ENCODE measurements at regions not wholly inside any gene's neighbourhood (a gene's known extent, or its start where the extent isn't known, plus 50 kb on each side); places are given as distances from the start of the nearest gene placed in this dataset.

DNA sequence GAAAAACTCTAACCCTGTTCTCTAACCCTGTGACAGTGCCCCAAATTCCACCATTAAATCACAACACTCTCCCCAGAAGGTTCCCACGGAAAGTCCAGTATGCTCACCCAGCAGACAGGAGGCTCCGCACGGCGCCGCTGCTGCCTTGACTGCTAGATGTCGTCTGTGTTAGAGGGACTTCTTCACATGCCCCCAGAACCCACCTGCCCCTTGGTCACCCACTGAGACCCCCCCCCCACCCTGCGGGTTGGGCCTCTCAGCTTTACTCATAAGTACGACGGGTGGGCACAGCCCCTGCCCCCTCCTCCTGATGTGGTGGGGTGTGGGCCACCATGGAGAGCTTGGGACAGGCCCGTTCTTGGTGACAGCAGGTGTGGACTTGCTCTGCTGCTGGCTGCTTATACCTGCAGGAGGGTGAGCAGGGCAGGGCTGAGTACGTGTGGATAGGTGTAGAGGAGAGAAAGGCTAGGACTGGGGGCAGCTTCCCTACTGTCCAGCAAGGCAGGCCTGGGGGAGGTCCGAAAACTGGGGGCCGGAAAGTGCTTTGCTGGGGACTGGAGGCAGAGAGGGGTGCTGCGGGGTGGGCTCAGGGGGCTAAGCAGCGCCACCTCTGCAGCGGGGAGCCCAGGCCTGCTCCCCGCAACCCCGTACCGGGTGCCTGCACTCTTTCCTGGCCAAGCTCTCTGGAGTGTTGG is 57.5 kb upstream of the OLFM1 start:
- Histone ChIP-seq H3K27ac (ENCODE audit: low read length, poor library complexity, severe bottlenecking) (no peak overlapping the region), H2BK120ac (ENCODE audit: low read depth, low read length) (no peak overlapping the region), H3K4ac (ENCODE audit: low read depth in 1 of 2, low read length in 2 of 2) (no peak overlapping the region), H3K36me3 (ENCODE audit: control insufficient read depth in 1 of 2, insufficient read depth in 2 of 2, low read depth in 1 of 2, low read length in 2 of 2) (no peaks in the 10 kb centered on the region), H3K18ac (ENCODE audit: low read depth in 1 of 2, low read length in 2 of 2) (no peak overlapping the region), H2AFZ (ENCODE audit: low read depth, low read length) (no peak overlapping the region), H4K8ac (ENCODE audit: low read length) (no peak overlapping the region), H3K14ac (ENCODE audit: low read length in 2 of 2) (no peak overlapping the region), H3K27me3 (ENCODE audit: control insufficient read depth in 1 of 2, insufficient read depth in 1 of 2, low read length in 2 of 2) (peaks cover 0 to 19% of the 10 kb centered on the region in 2 experiments), H3K4me1 (ENCODE audit: control insufficient read depth, insufficient read depth, low read depth, low read length) (no peaks in the 10 kb centered on the region), H3K4me2 (ENCODE audit: low read length, poor library complexity, severe bottlenecking) (no peak overlapping the region), H4K91ac (ENCODE audit: low read length) (no peak overlapping the region), H3K79me1 (replicated peaks; ENCODE audit: low read length, poor library complexity, severe bottlenecking) (no peaks in the 10 kb centered on the region), H2BK12ac (ENCODE audit: low read length in 2 of 2) (no peak overlapping the region), H3K4me3 (ENCODE audit: insufficient read depth in 1 of 2, low read depth in 1 of 2, low read length in 2 of 2) (no peak overlapping the region), H3K9ac (ENCODE audit: low read length) (no peak overlapping the region), H2AK5ac (ENCODE audit: low read length, severe bottlenecking) (no peak overlapping the region), H2BK15ac (ENCODE audit: low read depth, poor library complexity, severe bottlenecking) (no peak overlapping the region), H2BK5ac (ENCODE audit: low read depth, low read length, poor library complexity, severe bottlenecking) (no peak overlapping the region), H3K23ac (ENCODE audit: low read length in 2 of 2) (no peak overlapping the region), H3K9me3 (ENCODE audit: control insufficient read depth, low read length) (no peaks in the 10 kb centered on the region)
- WGBS: 85% methylated on average over 18 of the region's 19 CpGs
- no peak for DNase-seq

DNA sequence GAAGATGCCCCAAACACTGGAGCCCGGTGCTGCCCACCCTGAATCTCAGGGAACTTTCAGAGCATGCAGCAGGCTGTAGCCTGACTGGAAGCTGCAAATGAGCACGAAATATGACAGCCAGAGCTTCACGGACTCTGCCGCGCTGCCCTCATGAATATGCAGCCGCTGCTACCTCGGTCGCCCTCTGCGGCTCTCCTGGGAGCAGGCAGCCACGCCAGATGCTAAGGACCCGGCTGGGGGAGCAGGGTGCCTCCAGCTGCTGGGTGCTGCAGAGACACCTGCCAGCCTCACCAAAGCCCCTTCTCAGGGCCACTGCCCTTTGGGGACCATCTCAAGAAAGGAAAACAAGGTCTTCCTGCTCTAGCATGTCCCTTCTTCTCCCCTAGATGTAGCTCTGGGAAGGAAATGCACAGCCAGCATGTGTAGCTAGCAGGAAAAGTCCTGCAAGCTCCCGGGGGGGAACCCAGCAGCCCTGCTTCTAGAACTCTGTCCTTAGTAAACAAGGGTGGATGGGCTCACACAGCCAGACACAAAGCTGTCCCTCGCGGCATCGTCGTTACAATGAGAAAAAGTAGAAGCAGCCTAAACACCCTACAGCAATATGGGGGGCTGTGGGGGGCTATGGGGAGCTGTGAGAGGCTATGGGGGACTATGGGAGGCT is 56.8 kb upstream of the OLFM1 start:
- Histone ChIP-seq H2BK12ac (ENCODE audit: low read length in 2 of 2) (no peak overlapping the region), H3K36me3 (ENCODE audit: control insufficient read depth in 1 of 2, insufficient read depth in 2 of 2, low read depth in 1 of 2, low read length in 2 of 2) (no peaks in the 10 kb centered on the region), H3K23ac (ENCODE audit: low read length in 2 of 2) (no peak overlapping the region), H2AFZ (ENCODE audit: low read depth, low read length) (no peak overlapping the region), H4K91ac (ENCODE audit: low read length) (no peak overlapping the region), H3K18ac (ENCODE audit: low read depth in 1 of 2, low read length in 2 of 2) (no peak overlapping the region), H4K8ac (ENCODE audit: low read length) (no peak overlapping the region), H3K4ac (ENCODE audit: low read depth in 1 of 2, low read length in 2 of 2) (no peak overlapping the region), H3K9ac (ENCODE audit: low read length) (no peak overlapping the region), H2BK5ac (ENCODE audit: low read depth, low read length, poor library complexity, severe bottlenecking) (no peak overlapping the region), H2BK120ac (ENCODE audit: low read depth, low read length) (no peak overlapping the region), H3K9me3 (ENCODE audit: control insufficient read depth, low read length) (no peaks in the 10 kb centered on the region), H3K4me1 (ENCODE audit: control insufficient read depth, insufficient read depth, low read depth, low read length) (no peaks in the 10 kb centered on the region), H2AK5ac (ENCODE audit: low read length, severe bottlenecking) (no peak overlapping the region), H3K27me3 (ENCODE audit: control insufficient read depth in 1 of 2, insufficient read depth in 1 of 2, low read length in 2 of 2) (peaks cover 0 to 21% of the 10 kb centered on the region in 2 experiments), H2BK15ac (ENCODE audit: low read depth, poor library complexity, severe bottlenecking) (no peak overlapping the region), H3K4me2 (ENCODE audit: low read length, poor library complexity, severe bottlenecking) (no peak overlapping the region), H3K14ac (ENCODE audit: low read length in 2 of 2) (no peak overlapping the region), H3K27ac (ENCODE audit: low read length, poor library complexity, severe bottlenecking) (no peak overlapping the region), H3K4me3 (ENCODE audit: insufficient read depth in 1 of 2, low read depth in 1 of 2, low read length in 2 of 2) (no peak overlapping the region), H3K79me1 (replicated peaks; ENCODE audit: low read length, poor library complexity, severe bottlenecking) (no peaks in the 10 kb centered on the region)
- DNase-seq: no peak
- WGBS: 78% methylated on average over 13 of the region's 16 CpGs

DNA sequence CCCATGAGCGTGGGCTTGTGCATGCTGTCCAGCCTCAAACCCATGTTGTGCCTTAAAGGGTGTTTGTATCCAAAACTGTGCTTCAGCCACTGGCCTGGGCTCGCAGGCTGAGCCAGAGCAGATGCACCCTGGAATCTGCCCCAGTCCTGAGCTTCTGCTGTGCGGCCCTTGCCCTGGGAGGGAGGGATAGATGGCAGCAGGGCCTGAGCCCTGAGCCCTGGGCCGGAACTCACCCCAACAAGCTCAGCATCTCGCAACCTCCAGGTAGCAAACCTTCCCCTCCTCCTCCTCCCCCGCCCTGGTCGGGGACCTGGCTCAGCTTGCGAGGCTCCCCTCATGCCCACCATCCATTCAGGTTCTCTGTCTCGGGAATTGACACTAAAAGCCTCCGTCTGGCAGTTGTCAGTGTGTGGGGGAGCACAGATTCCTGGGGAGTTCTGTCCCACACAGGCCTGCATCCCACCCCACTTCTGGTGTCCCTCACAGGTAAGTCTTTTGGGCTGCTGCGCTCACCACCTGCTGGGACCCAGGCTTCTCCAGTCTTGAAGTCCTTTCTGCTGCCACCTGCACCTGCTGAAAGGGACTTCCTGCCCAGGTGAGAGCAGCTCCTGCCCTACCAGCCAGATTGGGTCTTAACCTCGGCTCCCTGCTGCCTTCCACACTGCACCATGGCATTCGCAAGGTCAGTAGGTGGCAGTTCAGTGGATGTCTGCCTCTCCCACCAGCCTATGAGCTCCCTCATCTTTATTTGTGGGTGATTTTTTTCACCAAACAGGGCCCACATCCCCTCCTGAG is 55.2 kb upstream of the OLFM1 start:
- Histone ChIP-seq H3K4me2 (ENCODE audit: low read length, poor library complexity, severe bottlenecking) (no peak overlapping the region), H2AK5ac (ENCODE audit: low read length, severe bottlenecking) (no peak overlapping the region), H4K8ac (ENCODE audit: low read length) (no peak overlapping the region), H3K4me3 (ENCODE audit: insufficient read depth in 1 of 2, low read depth in 1 of 2, low read length in 2 of 2) (no peak overlapping the region), H3K27me3 (ENCODE audit: control insufficient read depth in 1 of 2, insufficient read depth in 1 of 2, low read length in 2 of 2) (peaks cover 0 to 26% of the 10 kb centered on the region in 2 experiments), H2BK12ac (ENCODE audit: low read length in 2 of 2) (no peak overlapping the region), H3K9ac (ENCODE audit: low read length) (no peak overlapping the region), H2BK15ac (ENCODE audit: low read depth, poor library complexity, severe bottlenecking) (no peak overlapping the region), H3K4me1 (ENCODE audit: control insufficient read depth, insufficient read depth, low read depth, low read length) (no peaks in the 10 kb centered on the region), H3K18ac (ENCODE audit: low read depth in 1 of 2, low read length in 2 of 2) (no peak overlapping the region), H3K23ac (ENCODE audit: low read length in 2 of 2) (no peak overlapping the region), H3K9me3 (ENCODE audit: control insufficient read depth, low read length) (no peaks in the 10 kb centered on the region), H2AFZ (ENCODE audit: low read depth, low read length) (no peak overlapping the region), H3K14ac (ENCODE audit: low read length in 2 of 2) (no peak overlapping the region), H3K27ac (ENCODE audit: low read length, poor library complexity, severe bottlenecking) (no peak overlapping the region), H2BK5ac (ENCODE audit: low read depth, low read length, poor library complexity, severe bottlenecking) (no peak overlapping the region), H3K79me1 (replicated peaks; ENCODE audit: low read length, poor library complexity, severe bottlenecking) (no peaks in the 10 kb centered on the region), H3K4ac (ENCODE audit: low read depth in 1 of 2, low read length in 2 of 2) (no peak overlapping the region), H3K36me3 (ENCODE audit: control insufficient read depth in 1 of 2, insufficient read depth in 2 of 2, low read depth in 1 of 2, low read length in 2 of 2) (no peaks in the 10 kb centered on the region), H2BK120ac (ENCODE audit: low read depth, low read length) (no peak overlapping the region), H4K91ac (ENCODE audit: low read length) (no peak overlapping the region)
- no peak for DNase-seq
- WGBS: 75% methylated on average over 11 of the region's 13 CpGs

DNA sequence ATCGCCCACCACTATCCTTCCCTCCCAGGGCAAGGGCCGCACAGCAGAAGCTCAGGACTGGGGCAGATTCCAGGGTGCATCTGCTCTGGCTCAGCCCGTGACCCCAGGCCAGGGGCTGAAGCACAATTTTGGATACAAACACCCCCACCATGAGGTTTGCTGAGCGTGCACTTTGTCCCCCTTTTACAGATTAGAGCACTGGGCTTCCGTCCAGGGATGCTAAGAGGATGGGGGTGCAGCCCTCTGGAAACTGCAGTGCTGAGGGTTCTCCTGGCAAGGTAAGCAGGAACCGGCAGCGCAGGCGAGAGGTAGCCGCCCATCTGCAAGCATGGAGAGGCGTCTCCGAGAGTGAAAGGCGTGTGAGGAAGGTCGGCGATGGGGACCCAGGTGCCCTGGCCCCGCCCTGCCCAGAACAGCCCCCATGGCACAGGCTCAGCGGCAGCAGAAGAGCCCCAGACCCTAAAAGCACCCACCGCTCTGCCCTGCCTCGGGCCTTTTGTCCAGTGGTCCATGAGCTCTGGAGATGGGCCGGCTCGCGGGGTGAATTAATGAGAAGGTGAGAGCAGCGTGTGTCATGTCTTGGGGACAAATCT is 54.5 kb upstream of the OLFM1 start:
- no peak overlapping the region for H3K9ac ChIP-seq (ENCODE audit: low read length)
- no peak overlapping the region for H2BK15ac ChIP-seq (ENCODE audit: low read depth, poor library complexity, severe bottlenecking)
- H2BK120ac ChIP-seq (ENCODE audit: low read depth, low read length): no peak overlapping the region
- no peak for DNase-seq
- H2AFZ ChIP-seq (ENCODE audit: low read depth, low read length): no peak overlapping the region
- no peak overlapping the region for H2BK12ac ChIP-seq (ENCODE audit: low read length in 2 of 2)
- H2BK5ac ChIP-seq (ENCODE audit: low read depth, low read length, poor library complexity, severe bottlenecking): no peak overlapping the region
- H3K36me3 ChIP-seq (ENCODE audit: control insufficient read depth in 1 of 2, insufficient read depth in 2 of 2, low read depth in 1 of 2, low read length in 2 of 2): no peaks in the 10 kb centered on the region
- no peak overlapping the region for H2AK5ac ChIP-seq (ENCODE audit: low read length, severe bottlenecking)
- H3K4ac ChIP-seq (ENCODE audit: low read depth in 1 of 2, low read length in 2 of 2): no peak overlapping the region
- H3K27me3 ChIP-seq (ENCODE audit: control insufficient read depth in 1 of 2, insufficient read depth in 1 of 2, low read length in 2 of 2): peaks cover 0 to 33% of the 10 kb centered on the region in 2 experiments
- 87% methylated on average over 22 of the region's 22 CpGs for WGBS
- no peak overlapping the region for H3K14ac ChIP-seq (ENCODE audit: low read length in 2 of 2)
- H3K18ac ChIP-seq (ENCODE audit: low read depth in 1 of 2, low read length in 2 of 2): no peak overlapping the region
- no peak overlapping the region for H3K4me3 ChIP-seq (ENCODE audit: insufficient read depth in 1 of 2, low read depth in 1 of 2, low read length in 2 of 2)
- H4K8ac ChIP-seq (ENCODE audit: low read length): no peak overlapping the region
- no peaks in the 10 kb centered on the region for H3K79me1 ChIP-seq (replicated peaks; ENCODE audit: low read length, poor library complexity, severe bottlenecking)
- H3K23ac ChIP-seq (ENCODE audit: low read length in 2 of 2): no peak overlapping the region
- H3K9me3 ChIP-seq (ENCODE audit: control insufficient read depth, low read length): no peaks in the 10 kb centered on the region
- no peaks in the 10 kb centered on the region for H3K4me1 ChIP-seq (ENCODE audit: control insufficient read depth, insufficient read depth, low read depth, low read length)
- H3K4me2 ChIP-seq (ENCODE audit: low read length, poor library complexity, severe bottlenecking): no peak overlapping the region
- H3K27ac ChIP-seq (ENCODE audit: low read length, poor library complexity, severe bottlenecking): no peak overlapping the region
- no peak overlapping the region for H4K91ac ChIP-seq (ENCODE audit: low read length)

All from mesenchymal stem cell (in vitro differentiated cells and primary cell).